Thyroid gland (tissue), 4 donors: ENCODE measurements at regions not wholly inside any gene's neighbourhood (a gene's known extent, or its start where the extent isn't known, plus 50 kb on each side); places are given as distances from the start of the nearest gene placed in this dataset.

Experiments used
- DNase-seq, 2 donors: peaks; one replicate each; pipeline ENCODE4 v3.0.0-alpha.2; 2019
- H3K27ac ChIP-seq, 3 donors: fragments of 200-600 bp; sonication (generic); 1 replicate in 2 of 3; 2 replicates in 1 of 3; pipeline ENCODE4 v1.5.1; 2016 to 2019; ENCODE audit warnings: mild to moderate bottlenecking in 1 of 3, moderate library complexity in 1 of 3
- H3K27me3 ChIP-seq: fragments of 200-600 bp; sonication (generic); one replicate; pipeline ENCODE4 v1.5.1; 2019
- H3K36me3 ChIP-seq, 2 donors: fragments of 200-600 bp; sonication (generic); one replicate each; pipeline ENCODE4 v1.5.1; 2016 to 2019
- H3K4me1 ChIP-seq, 2 donors: fragments of 200-600 bp; sonication (generic); one replicate each; pipeline ENCODE4 v1.5.1; 2017 to 2019
- H3K4me3 ChIP-seq, 3 donors: fragments of 200-600 bp; sonication (generic); replicated peaks in 1 of 3; 1 replicate in 2 of 3; 2 replicates in 1 of 3; pipeline ENCODE4 v1.5.1; 2016; ENCODE audit warnings: mild to moderate bottlenecking in 1 of 3
- H3K9me3 ChIP-seq: fragments of 200-600 bp; sonication (generic); one replicate; pipeline ENCODE4 v1.5.1; 2017
- POLR2A ChIP-seq, 2 donors: fragments of 450-650 bp; IDR thresholded peaks; one replicate each; pipeline ENCODE4 v1.6.1; 2017; ENCODE audit warnings: antibody characterized with exemption in 2 of 2, mild to moderate bottlenecking in 2 of 2, moderate library complexity in 1 of 2
- WGBS, 2 donors: methylation state at CpG; one replicate each; pipeline ENCODE4 v1.1.5; 2017; 5-methylcytosine and 5-hydroxymethylcytosine counted together
- intact Hi-C: fragments of 100-400 bp; cut with DNase I; formaldehyde crosslinking; loops from one replicate; pipeline ENCODE4 v1.15.1; 2023
- TF ChIP-seq, protein P1 (sequence below), 6 experiments: fragments of 200-600 bp in 3 of 6; fragments of 450-650 bp in 3 of 6; sonication (generic) in 3 of 6; IDR thresholded peaks; one replicate each; pipeline ENCODE4 v1.5.1; 2016 to 2019; ENCODE audit warnings: antibody characterized with exemption in 6 of 6, mild to moderate bottlenecking in 2 of 6, inconsistent platforms in 1 of 6, moderate library complexity in 1 of 6

DNA sequence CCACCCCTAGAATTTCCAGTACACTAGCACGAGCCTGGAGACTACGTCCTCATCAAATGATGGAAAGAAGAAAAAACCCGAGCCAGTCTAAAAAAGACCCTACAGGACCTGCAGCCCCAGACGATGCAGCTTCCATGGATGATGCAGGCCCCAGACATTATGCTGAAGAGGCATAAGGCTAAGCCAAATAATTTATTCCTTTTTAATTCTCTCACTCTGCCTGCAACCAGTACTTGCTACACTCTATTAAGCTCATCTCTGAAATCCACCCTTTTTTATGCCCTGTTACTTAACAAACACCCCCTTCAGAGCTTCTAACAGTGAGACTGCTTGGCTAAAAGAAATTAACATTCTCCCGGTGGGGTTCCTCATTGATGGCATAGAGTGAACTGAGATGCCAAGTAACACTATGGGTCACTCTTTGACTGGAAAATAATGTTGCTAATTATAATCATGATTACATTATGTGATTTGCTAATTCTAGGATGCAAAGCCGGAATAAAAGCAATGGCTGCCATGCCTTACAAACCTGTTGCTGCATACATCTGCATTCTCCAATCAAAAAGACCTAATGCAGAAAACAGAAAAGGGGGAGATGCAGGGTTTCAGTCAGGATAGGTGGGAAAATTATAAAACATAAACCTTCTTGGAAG, 1462.4 kb downstream of the UQCRFS1 start:
- 79 to 86% methylated on average over 6 of the region's 6 CpGs for WGBS, 2 donors
- intact Hi-C loops, result no loop called here
- H3K27me3 ChIP-seq, result no peaks in the 10 kb centered on the region
- H3K9me3 ChIP-seq, result no peaks in the 10 kb centered on the region
- TF ChIP-seq POLR2A (IDR thresholded peaks at IDR 0.05), result no peak
- TF ChIP-seq, protein P1, sequence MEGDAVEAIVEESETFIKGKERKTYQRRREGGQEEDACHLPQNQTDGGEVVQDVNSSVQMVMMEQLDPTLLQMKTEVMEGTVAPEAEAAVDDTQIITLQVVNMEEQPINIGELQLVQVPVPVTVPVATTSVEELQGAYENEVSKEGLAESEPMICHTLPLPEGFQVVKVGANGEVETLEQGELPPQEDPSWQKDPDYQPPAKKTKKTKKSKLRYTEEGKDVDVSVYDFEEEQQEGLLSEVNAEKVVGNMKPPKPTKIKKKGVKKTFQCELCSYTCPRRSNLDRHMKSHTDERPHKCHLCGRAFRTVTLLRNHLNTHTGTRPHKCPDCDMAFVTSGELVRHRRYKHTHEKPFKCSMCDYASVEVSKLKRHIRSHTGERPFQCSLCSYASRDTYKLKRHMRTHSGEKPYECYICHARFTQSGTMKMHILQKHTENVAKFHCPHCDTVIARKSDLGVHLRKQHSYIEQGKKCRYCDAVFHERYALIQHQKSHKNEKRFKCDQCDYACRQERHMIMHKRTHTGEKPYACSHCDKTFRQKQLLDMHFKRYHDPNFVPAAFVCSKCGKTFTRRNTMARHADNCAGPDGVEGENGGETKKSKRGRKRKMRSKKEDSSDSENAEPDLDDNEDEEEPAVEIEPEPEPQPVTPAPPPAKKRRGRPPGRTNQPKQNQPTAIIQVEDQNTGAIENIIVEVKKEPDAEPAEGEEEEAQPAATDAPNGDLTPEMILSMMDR (IDR thresholded peaks at IDR 0.05), result no peak
- H3K4me3 ChIP-seq, result no peak overlapping the region
- no peak overlapping the region for H3K27ac ChIP-seq
- H3K36me3 ChIP-seq, result no peaks in the 10 kb centered on the region
- DNase-seq, result no peak
- peaks cover 0 to 5% of the 10 kb centered on the region in 2 donors for H3K4me1 ChIP-seq

DNA sequence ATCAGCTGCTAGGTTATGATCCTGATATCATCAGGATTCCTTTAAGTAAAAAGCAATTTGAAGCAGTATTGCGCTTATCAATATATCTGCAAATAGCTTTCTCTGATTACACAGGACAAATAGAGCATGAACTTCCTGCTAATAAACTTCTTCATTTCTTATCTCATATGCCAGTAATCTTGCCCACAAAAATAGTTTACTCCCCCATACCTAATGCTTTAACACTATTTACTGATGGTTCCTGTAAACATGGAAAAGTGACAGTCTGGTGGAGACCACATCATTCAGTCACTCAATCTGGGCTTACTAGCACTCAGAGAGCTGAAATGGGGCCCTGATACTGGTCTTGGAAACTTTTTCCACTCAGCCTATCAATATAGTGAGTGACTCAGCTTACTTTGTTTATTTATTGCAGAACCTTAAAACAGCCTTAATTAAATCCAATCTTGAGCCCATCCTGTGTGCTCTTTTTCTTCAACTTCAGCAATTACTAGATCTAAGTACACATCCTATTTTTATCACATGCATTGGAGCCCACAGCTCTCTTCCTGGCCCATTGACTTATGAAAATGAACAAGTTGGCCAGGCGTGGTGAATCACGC, 1464.3 kb downstream of the UQCRFS1 start:
- Histone ChIP-seq H3K36me3 (no peaks in the 10 kb centered on the region), H3K9me3 (no peaks in the 10 kb centered on the region), H3K4me3 (no peak overlapping the region), H3K4me1 (peaks cover 0 to 5% of the 10 kb centered on the region in 2 donors), H3K27me3 (no peaks in the 10 kb centered on the region), H3K27ac (no peak overlapping the region)
- DNase-seq, result no peak
- intact Hi-C loops, result no loop called here
- 98 to 99% methylated on average over 3 of the region's 3 CpGs for WGBS, 2 donors
- TF ChIP-seq POLR2A (IDR thresholded peaks at IDR 0.05), result no peak
- TF ChIP-seq, protein P1 (IDR thresholded peaks at IDR 0.05), result no peak

DNA sequence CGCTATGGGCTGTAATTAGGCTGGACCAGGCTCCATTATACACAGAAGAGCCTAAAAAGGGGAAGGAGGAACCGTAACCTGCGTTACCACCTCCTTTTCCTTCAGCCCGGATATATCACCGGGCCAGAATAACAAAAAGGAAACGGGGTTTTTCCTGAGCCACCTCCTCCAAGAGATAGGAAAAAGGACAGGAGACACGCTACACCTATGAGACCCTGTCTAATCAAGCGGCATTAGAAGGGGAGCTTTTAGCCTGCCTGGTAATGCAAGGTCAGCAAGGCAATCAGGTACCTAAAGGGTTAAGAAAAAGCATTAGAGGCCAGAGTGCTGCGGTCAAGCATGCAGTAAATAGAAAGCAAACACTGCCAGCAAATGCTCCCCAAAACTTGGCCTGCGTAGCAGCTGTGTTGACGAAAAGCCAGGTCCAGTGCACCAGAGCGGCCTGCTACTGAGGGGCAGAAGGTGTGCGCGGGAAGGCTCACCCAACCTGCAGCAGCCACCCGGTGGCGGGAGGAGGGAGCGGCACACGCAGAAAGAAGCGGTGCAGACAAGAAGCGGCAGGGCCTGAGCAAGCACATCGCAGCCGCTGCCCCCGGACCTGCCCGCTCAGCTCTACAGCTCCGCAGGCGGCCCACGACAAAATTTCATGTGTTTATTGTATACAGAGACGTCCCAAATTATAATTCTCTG, 1466.1 kb downstream of the UQCRFS1 start:
- H3K4me3 ChIP-seq, result no peak overlapping the region

DNA sequence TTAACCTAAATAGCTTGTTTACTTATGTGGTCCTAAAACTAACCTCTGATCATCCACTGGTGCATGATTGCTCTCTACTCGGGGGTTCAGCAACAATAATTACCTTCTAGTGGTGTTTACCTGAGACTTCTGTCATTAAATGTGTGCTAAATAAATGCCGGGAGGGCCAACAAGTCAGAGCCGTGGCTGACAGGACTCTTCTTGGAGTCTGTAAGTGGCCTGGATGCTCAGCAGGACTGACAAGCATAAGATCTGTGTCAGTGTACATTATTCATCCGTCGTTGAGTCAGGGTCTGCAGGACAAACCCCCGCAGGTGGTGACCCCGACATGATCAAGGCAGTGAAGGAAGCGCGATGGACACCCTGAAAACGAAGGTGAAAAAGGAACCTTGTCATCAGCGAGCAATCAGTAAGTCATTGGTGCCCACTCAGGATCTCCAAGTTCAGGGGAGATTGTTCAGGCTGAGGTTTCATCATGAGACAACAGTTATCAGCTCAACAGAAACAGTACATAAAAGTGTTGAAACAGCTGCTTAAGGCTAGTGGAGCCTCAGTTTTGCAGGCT, 1466.9 kb downstream of the UQCRFS1 start:
- WGBS, 2 donors, result 88 to 94% methylated on average over 11 of the region's 11 CpGs
- Histone ChIP-seq H3K4me1 (peaks cover 0 to 5% of the 10 kb centered on the region in 2 donors), H3K4me3 (no peak overlapping the region), H3K27ac (no peak overlapping the region), H3K36me3 (no peaks in the 10 kb centered on the region), H3K9me3 (no peaks in the 10 kb centered on the region), H3K27me3 (no peaks in the 10 kb centered on the region)
- no peak for DNase-seq
- TF ChIP-seq, protein P1 (IDR thresholded peaks at IDR 0.05), result no peak
- no peak for TF ChIP-seq POLR2A (IDR thresholded peaks at IDR 0.05)
- intact Hi-C loops, result no loop called here

More for the DNA sequence above, 1466.1 kb downstream of the UQCRFS1 start:
- TF ChIP-seq, protein P1 (IDR thresholded peaks at IDR 0.05), result peak in 1 of 6 experiments; percentile 23
- no peak for TF ChIP-seq POLR2A (IDR thresholded peaks at IDR 0.05)
- no peaks in the 10 kb centered on the region for H3K27me3 ChIP-seq
- H3K9me3 ChIP-seq, result no peaks in the 10 kb centered on the region
- H3K36me3 ChIP-seq, result no peaks in the 10 kb centered on the region
- intact Hi-C loops, result no loop called here
- no peak overlapping the region for H3K27ac ChIP-seq
- WGBS, 2 donors, result 22 to 41% methylated on average over 21 to 28 of the region's 28 CpGs
- DNase-seq, result peak; percentile 21 to 33
- H3K4me1 ChIP-seq, result peaks cover 0 to 5% of the 10 kb centered on the region in 2 donors
